Fibroblast of lung (primary cell): ENCODE measurements at regions not wholly inside any gene's neighbourhood (a gene's known extent, or its start where the extent isn't known, plus 50 kb on each side); places are given as distances from the start of the nearest gene placed in this dataset.

Experiments
- DNase-seq, 2 donors: peaks; one replicate each; pipeline versions ENCODE4 v3.0.0 to v3.0.0-alpha.2; 2010; ENCODE audit warnings: low read depth in 2 of 2
- H2AFZ ChIP-seq: 2 replicates; pipeline ENCODE4 v1.5.1; 2012; ENCODE audit warnings: low read length, control low read depth, inconsistent platforms
- H3K27ac ChIP-seq: 2 replicates; pipeline ENCODE4 v1.5.1; 2011; ENCODE audit warnings: low read length, control low read depth; ENCODE audit not compliant: insufficient read depth
- H3K27me3 ChIP-seq: 2 replicates; pipeline ENCODE4 v1.5.1; 2011; ENCODE audit warnings: mild to moderate bottlenecking, low read length; ENCODE audit not compliant: control insufficient read depth, insufficient read depth
- H3K36me3 ChIP-seq: 2 replicates; pipeline ENCODE4 v1.5.1; 2011; ENCODE audit warnings: low read length; ENCODE audit not compliant: control insufficient read depth, insufficient read depth
- H3K4me1 ChIP-seq: 2 replicates; pipeline ENCODE4 v1.5.1; 2011; ENCODE audit warnings: low read length; ENCODE audit not compliant: control insufficient read depth, insufficient read depth; ENCODE audit errors: extremely low read depth
- H3K4me2 ChIP-seq: 2 replicates; pipeline ENCODE4 v1.5.1; 2011; ENCODE audit warnings: low read length, control low read depth; ENCODE audit not compliant: insufficient read depth; ENCODE audit errors: extremely low read depth
- H3K4me3 ChIP-seq, 4 experiments: fragments of 200-600 bp in 1 of 4; sonication (generic) in 1 of 4; replicated peaks in 1 of 4; 2 replicates each; pipeline ENCODE4 v1.5.1; 2011 to 2016; ENCODE audit warnings: low read length in 4 of 4, low read depth in 3 of 4, mild to moderate bottlenecking in 3 of 4, control low read depth in 2 of 4, inconsistent platforms in 1 of 4, mixed read lengths in 1 of 4; ENCODE audit not compliant: insufficient read depth in 1 of 4; ENCODE audit errors: control extremely low read depth in 1 of 4
- H3K79me2 ChIP-seq: 2 replicates; pipeline ENCODE4 v1.5.1; 2012; ENCODE audit warnings: mild to moderate bottlenecking, low read length, inconsistent platforms; ENCODE audit not compliant: control insufficient read depth, insufficient read depth
- H3K9ac ChIP-seq: 2 replicates; pipeline ENCODE4 v1.5.1; 2011; ENCODE audit warnings: mild to moderate bottlenecking, low read length, control low read depth; ENCODE audit not compliant: insufficient read depth
- H3K9me3 ChIP-seq: 2 replicates; pipeline ENCODE4 v1.5.1; 2012; ENCODE audit warnings: low read depth, low read length; ENCODE audit not compliant: control insufficient read depth, insufficient read depth
- H4K20me1 ChIP-seq: 2 replicates; pipeline ENCODE4 v1.5.1; 2011; ENCODE audit warnings: low read length; ENCODE audit not compliant: control insufficient read depth, insufficient read depth; ENCODE audit errors: extremely low read depth
- EZH2 ChIP-seq: IDR thresholded peaks from 2 replicates; pipeline ENCODE4 v1.5.1; 2012; ENCODE audit warnings: low read length, control low read depth, mild to moderate bottlenecking; ENCODE audit errors: missing control alignments
- TF ChIP-seq, protein P1 (sequence below), 2 donors: IDR thresholded peaks in 1 of 2; conservative IDR thresholded peaks in 1 of 2; 1 replicate in 1 of 2; 2 replicates in 1 of 2; pipeline ENCODE4 v1.5.1; 2011 to 2012; ENCODE audit warnings: low read length in 2 of 2, control low read depth in 1 of 2, inconsistent platforms in 1 of 2, low read depth in 1 of 2, mild to moderate bottlenecking in 1 of 2

- no peaks in the 10 kb centered on the region for H3K79me2 ChIP-seq
- H4K20me1 ChIP-seq = no peaks in the 10 kb centered on the region
- H3K27me3 ChIP-seq = no peaks in the 10 kb centered on the region
- H3K4me3 ChIP-seq = no peak overlapping the region
- peak overlapping the region; percentile 15 for H3K4me2 ChIP-seq
- peaks cover 5% of the 10 kb centered on the region for H3K4me1 ChIP-seq
- DNase-seq = peak; percentile 4 to 44
- H3K9me3 ChIP-seq = no peaks in the 10 kb centered on the region
- H3K36me3 ChIP-seq = no peaks in the 10 kb centered on the region
- H2AFZ ChIP-seq = no peak overlapping the region
- H3K27ac ChIP-seq = no peak overlapping the region
- no peak overlapping the region for H3K9ac ChIP-seq
- TF ChIP-seq EZH2 = no peak
- TF ChIP-seq, protein P1, sequence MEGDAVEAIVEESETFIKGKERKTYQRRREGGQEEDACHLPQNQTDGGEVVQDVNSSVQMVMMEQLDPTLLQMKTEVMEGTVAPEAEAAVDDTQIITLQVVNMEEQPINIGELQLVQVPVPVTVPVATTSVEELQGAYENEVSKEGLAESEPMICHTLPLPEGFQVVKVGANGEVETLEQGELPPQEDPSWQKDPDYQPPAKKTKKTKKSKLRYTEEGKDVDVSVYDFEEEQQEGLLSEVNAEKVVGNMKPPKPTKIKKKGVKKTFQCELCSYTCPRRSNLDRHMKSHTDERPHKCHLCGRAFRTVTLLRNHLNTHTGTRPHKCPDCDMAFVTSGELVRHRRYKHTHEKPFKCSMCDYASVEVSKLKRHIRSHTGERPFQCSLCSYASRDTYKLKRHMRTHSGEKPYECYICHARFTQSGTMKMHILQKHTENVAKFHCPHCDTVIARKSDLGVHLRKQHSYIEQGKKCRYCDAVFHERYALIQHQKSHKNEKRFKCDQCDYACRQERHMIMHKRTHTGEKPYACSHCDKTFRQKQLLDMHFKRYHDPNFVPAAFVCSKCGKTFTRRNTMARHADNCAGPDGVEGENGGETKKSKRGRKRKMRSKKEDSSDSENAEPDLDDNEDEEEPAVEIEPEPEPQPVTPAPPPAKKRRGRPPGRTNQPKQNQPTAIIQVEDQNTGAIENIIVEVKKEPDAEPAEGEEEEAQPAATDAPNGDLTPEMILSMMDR (conservative IDR thresholded peaks at IDR 0.05 in 1 of 2, IDR thresholded peaks at IDR 0.05 in 1 of 2; ENCODE audit: low read depth in 1 of 2, low read length in 2 of 2) = no peak
Observed at GRCh38 chr18:24633121-24633520, 172.7 kb downstream of the HRH4 start.

DNA sequence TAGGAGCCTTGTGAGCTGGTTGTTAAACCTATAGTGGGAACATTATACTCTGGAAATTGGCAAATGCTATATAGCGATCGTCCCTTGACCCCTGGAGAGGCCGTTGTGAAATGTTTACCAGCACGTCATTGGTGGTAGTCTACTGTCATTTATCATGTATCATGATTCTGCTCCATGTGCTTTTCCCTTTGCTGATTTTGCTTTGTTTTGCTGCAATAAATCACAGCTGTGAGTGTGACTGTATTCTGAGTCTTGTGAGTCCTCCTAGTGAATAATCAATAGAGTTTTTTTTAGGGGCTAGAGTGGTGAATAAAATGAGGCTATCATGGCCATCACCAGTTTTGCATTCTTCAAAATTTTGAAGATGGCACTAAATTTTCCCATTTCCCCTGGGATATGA is 189.1 kb downstream of the HRH4 start:
- TF ChIP-seq, protein P1 (conservative IDR thresholded peaks at IDR 0.05 in 1 of 2, IDR thresholded peaks at IDR 0.05 in 1 of 2; ENCODE audit: low read depth in 1 of 2, low read length in 2 of 2) = no peak
- no peak for TF ChIP-seq EZH2
- H3K4me2 ChIP-seq = no peak overlapping the region
- H3K4me1 ChIP-seq = no peaks in the 10 kb centered on the region
- no peak overlapping the region for H3K9ac ChIP-seq
- no peak overlapping the region for H3K27ac ChIP-seq
- H2AFZ ChIP-seq = no peak overlapping the region
- no peaks in the 10 kb centered on the region for H3K79me2 ChIP-seq
- no peak for DNase-seq
- H3K4me3 ChIP-seq = no peak overlapping the region
- H3K27me3 ChIP-seq = no peaks in the 10 kb centered on the region
- no peaks in the 10 kb centered on the region for H3K36me3 ChIP-seq
- H3K9me3 ChIP-seq = no peaks in the 10 kb centered on the region
- no peaks in the 10 kb centered on the region for H4K20me1 ChIP-seq

GRCh38 chr18:24651434-24651833 is 191.0 kb downstream of the HRH4 start:
- Histone ChIP-seq H2AFZ (no peak overlapping the region), H3K27me3 (no peaks in the 10 kb centered on the region), H3K4me1 (no peaks in the 10 kb centered on the region), H3K27ac (no peak overlapping the region), H3K36me3 (no peaks in the 10 kb centered on the region), H3K9ac (no peak overlapping the region), H3K79me2 (no peaks in the 10 kb centered on the region), H3K4me2 (no peak overlapping the region), H3K9me3 (no peaks in the 10 kb centered on the region), H4K20me1 (no peaks in the 10 kb centered on the region), H3K4me3 (no peak overlapping the region)
- no peak for DNase-seq
- no peak for TF ChIP-seq EZH2

DNA sequence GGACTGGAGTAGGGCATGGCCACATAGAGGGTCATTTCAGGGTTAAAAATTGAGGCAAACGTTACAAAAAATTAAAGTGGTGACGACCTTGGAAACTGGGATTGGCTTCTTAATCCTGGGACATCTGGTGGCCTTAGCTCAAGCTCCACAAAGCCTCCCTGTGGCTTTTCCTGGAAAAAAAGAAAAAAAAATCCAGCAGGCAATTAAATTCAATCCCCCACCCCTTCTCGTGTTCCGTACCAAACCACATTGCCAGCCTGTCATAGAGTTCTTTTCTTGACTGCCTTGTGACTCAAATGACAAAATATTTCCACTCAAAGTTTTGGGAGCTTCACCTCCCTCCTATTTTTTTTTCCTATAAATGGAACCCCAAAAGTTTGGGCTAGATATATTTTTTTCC is 195.6 kb downstream of the HRH4 start:
- Histone ChIP-seq H3K4me2 (no peak overlapping the region), H3K36me3 (no peaks in the 10 kb centered on the region), H3K9ac (no peak overlapping the region), H3K79me2 (no peaks in the 10 kb centered on the region), H3K27ac (no peak overlapping the region), H3K9me3 (no peaks in the 10 kb centered on the region), H4K20me1 (no peaks in the 10 kb centered on the region), H3K27me3 (no peaks in the 10 kb centered on the region), H3K4me3 (no peak overlapping the region), H2AFZ (no peak overlapping the region), H3K4me1 (peaks cover 8% of the 10 kb centered on the region)
- TF ChIP-seq, protein P1 (conservative IDR thresholded peaks at IDR 0.05 in 1 of 2, IDR thresholded peaks at IDR 0.05 in 1 of 2; ENCODE audit: low read depth in 1 of 2, low read length in 2 of 2) = no peak
- TF ChIP-seq EZH2 = no peak
- no peak for DNase-seq
